PC-3 (cell line): ENCODE measurements at regions not wholly inside any gene's neighbourhood (a gene's known extent, or its start where the extent isn't known, plus 50 kb on each side); places are given as distances from the start of the nearest gene placed in this dataset.

ENCODE experiments used
- ATAC-seq: fragments of 200-7000 bp; cut with Tn5 transposase; 2 replicates; pipeline ENCODE4 v1.9.1; 2020; ENCODE audit warnings: mild to moderate bottlenecking, moderate library complexity
- BruUV-seq: library from RNA; stranded (reverse); fragments of 400-500 nt; replicated peaks from 2 replicates; lab custom pipeline; 2021; lab: Mats Ljungman, UMichigan
- CTCF ChIA-PET: fragments of 300-600 bp; sonication (Branson Sonifier 250); formaldehyde crosslinking; loops from one replicate; lab custom pipeline; 2022; ENCODE audit warnings: antibody characterized with exemption; lab: Charles Lee
- POLR2A ChIA-PET: fragments of 300-600 bp; sonication (Branson Sonifier 250); formaldehyde crosslinking; loops from one replicate; lab custom pipeline; 2022; ENCODE audit warnings: antibody characterized with exemption; ENCODE audit not compliant: unreplicated experiment; lab: Charles Lee
- DNase-seq: peaks from one replicate; pipeline ENCODE4 v3.0.0-alpha.2; 2015
- H2AFZ ChIP-seq: fragments of 300-600 bp; sonication (generic); 2 replicates; pipeline ENCODE4 v1.6.0; 2016; ENCODE audit warnings: antibody characterized with exemption, low read length
- H3F3A ChIP-seq: fragments of 300-600 bp; sonication (generic); one replicate; pipeline ENCODE4 v1.6.0; 2017; ENCODE audit warnings: antibody characterized with exemption, low read length, control low read depth, mild to moderate bottlenecking; ENCODE audit not compliant: unreplicated experiment
- H3K27ac ChIP-seq: fragments of 300-600 bp; sonication (generic); 2 replicates; pipeline ENCODE4 v1.5.1; 2016; ENCODE audit warnings: mild to moderate bottlenecking, low read length
- H3K27me3 ChIP-seq: fragments of 300-600 bp; sonication (generic); 2 replicates; pipeline ENCODE4 v1.6.1; 2016; ENCODE audit warnings: low read length, mixed read lengths
- H3K36me3 ChIP-seq: fragments of 300-600 bp; sonication (generic); 2 replicates; pipeline ENCODE4 v1.6.1; 2016; ENCODE audit warnings: low read depth, mixed run types, low read length, mixed read lengths
- H3K4me1 ChIP-seq: fragments of 300-600 bp; sonication (generic); 2 replicates; pipeline ENCODE4 v1.5.1; 2016; ENCODE audit warnings: low read length; ENCODE audit not compliant: insufficient read depth
- H3K4me2 ChIP-seq: fragments of 300-600 bp; sonication (generic); 2 replicates; pipeline ENCODE4 v1.6.0; 2016; ENCODE audit warnings: low read length
- H3K4me3 ChIP-seq: fragments of 300-600 bp; sonication (generic); 2 replicates; pipeline ENCODE4 v1.5.1; 2016; ENCODE audit warnings: mild to moderate bottlenecking, low read length, mixed read lengths
- H3K79me2 ChIP-seq: fragments of 300-600 bp; sonication (generic); 2 replicates; pipeline ENCODE4 v1.6.1; 2017; ENCODE audit warnings: low read length, mixed read lengths
- H3K9ac ChIP-seq: fragments of 300-600 bp; sonication (generic); 2 replicates; pipeline ENCODE4 v1.6.0; 2016; ENCODE audit warnings: mild to moderate bottlenecking, low read length
- H3K9me2 ChIP-seq: fragments of 300-600 bp; sonication (generic); replicated peaks from 2 replicates; pipeline ENCODE4 v1.6.1; 2016; ENCODE audit warnings: mixed run types, low read length, mixed read lengths
- H3K9me3 ChIP-seq: fragments of 300-600 bp; sonication (generic); 2 replicates; pipeline ENCODE4 v1.6.1; 2016; ENCODE audit warnings: low read length, mixed read lengths
- H4K20me1 ChIP-seq: fragments of 300-600 bp; sonication (generic); 2 replicates; pipeline ENCODE4 v1.6.1; 2016; ENCODE audit warnings: low read length, mixed read lengths
- EZH2 ChIP-seq: fragments of 300-600 bp; sonication (generic); IDR thresholded peaks from one replicate; pipeline ENCODE4 v1.6.1; 2017; ENCODE audit warnings: antibody characterized with exemption, mild to moderate bottlenecking, low read length; ENCODE audit not compliant: unreplicated experiment
- EZH2phosphoT487 ChIP-seq: fragments of 300-600 bp; sonication (generic); IDR thresholded peaks from 2 replicates; pipeline ENCODE4 v1.6.1; 2018; ENCODE audit warnings: mild to moderate bottlenecking, antibody characterized with exemption, low read length, borderline replicate concordance
- intact Hi-C: fragments of 100-400 bp; cut with micrococcal nuclease; formaldehyde crosslinking; loops from 2 replicates; pipeline ENCODE4 v1.9.0; 2023
- TF ChIP-seq, protein P1 (sequence below): fragments of 300-600 bp; sonication (generic); conservative IDR thresholded peaks from 2 replicates; pipeline ENCODE4 v1.5.1; 2017; ENCODE audit warnings: antibody characterized with exemption, low read depth, mild to moderate bottlenecking, low read length

GRCh38 chr5:73286896-73287295 lies 113.9 kb downstream of the TMEM174 start:
- no TSS peak for BruUV-seq
- Histone ChIP-seq H3K9me2 (no peaks in the 10 kb centered on the region), H3K27ac (no peak overlapping the region), H3K4me2 (no peak overlapping the region), H3K9me3 (no peaks in the 10 kb centered on the region), H3K9ac (no peak overlapping the region), H2AFZ (no peak overlapping the region), H4K20me1 (no peaks in the 10 kb centered on the region), H3K27me3 (no peaks in the 10 kb centered on the region), H3K36me3 (no peaks in the 10 kb centered on the region), H3K4me3 (no peak overlapping the region), H3K4me1 (peaks cover 6% of the 10 kb centered on the region), H3K79me2 (no peaks in the 10 kb centered on the region), H3F3A (no peaks in the 10 kb centered on the region)
- POLR2A ChIA-PET, result no interaction called here
- no peak for TF ChIP-seq EZH2phosphoT487
- TF ChIP-seq, protein P1, sequence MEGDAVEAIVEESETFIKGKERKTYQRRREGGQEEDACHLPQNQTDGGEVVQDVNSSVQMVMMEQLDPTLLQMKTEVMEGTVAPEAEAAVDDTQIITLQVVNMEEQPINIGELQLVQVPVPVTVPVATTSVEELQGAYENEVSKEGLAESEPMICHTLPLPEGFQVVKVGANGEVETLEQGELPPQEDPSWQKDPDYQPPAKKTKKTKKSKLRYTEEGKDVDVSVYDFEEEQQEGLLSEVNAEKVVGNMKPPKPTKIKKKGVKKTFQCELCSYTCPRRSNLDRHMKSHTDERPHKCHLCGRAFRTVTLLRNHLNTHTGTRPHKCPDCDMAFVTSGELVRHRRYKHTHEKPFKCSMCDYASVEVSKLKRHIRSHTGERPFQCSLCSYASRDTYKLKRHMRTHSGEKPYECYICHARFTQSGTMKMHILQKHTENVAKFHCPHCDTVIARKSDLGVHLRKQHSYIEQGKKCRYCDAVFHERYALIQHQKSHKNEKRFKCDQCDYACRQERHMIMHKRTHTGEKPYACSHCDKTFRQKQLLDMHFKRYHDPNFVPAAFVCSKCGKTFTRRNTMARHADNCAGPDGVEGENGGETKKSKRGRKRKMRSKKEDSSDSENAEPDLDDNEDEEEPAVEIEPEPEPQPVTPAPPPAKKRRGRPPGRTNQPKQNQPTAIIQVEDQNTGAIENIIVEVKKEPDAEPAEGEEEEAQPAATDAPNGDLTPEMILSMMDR, result no peak
- TF ChIP-seq EZH2, result no peak
- intact Hi-C loops, result no loop called here
- ATAC-seq (no peak; the same call in 1 of the 2 replicates), DNase-seq (no peak)
- CTCF ChIA-PET, result no interaction called here

DNA sequence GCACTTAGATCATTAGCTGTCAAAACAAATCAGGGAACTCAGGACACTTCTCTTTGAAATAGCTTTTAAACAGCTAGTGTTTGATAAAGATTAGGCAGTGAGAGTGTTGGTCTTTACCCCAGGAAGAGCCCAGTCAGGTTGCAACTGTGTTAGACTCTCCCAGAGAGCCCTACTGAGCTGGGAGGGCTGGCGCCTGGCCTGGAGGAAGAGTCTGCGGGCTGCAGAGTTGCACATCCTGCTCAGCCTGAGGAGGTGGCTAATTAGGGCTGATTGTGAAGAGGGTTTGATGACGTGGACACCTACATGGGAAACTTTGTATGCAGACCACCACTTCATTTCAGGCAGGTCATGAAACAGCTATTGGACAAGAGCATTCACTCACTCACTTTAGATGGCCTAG lies 112.0 kb downstream of the TMEM174 start:
- no TSS peak for BruUV-seq
- Histone ChIP-seq H3K4me2 (no peak overlapping the region), H3K9me2 (no peaks in the 10 kb centered on the region), H3K79me2 (no peaks in the 10 kb centered on the region), H3K4me1 (peaks cover 24% of the 10 kb centered on the region), H3F3A (no peaks in the 10 kb centered on the region), H4K20me1 (no peaks in the 10 kb centered on the region), H3K9ac (no peak overlapping the region), H2AFZ (no peak overlapping the region), H3K9me3 (no peaks in the 10 kb centered on the region), H3K27ac (no peak overlapping the region), H3K4me3 (no peak overlapping the region), H3K27me3 (no peaks in the 10 kb centered on the region), H3K36me3 (no peaks in the 10 kb centered on the region)
- POLR2A ChIA-PET, result no interaction called here
- intact Hi-C loops, result no loop called here
- TF ChIP-seq, protein P1, result no peak
- ATAC-seq (no peak), DNase-seq (no peak)
- CTCF ChIA-PET, result no interaction called here

DNA sequence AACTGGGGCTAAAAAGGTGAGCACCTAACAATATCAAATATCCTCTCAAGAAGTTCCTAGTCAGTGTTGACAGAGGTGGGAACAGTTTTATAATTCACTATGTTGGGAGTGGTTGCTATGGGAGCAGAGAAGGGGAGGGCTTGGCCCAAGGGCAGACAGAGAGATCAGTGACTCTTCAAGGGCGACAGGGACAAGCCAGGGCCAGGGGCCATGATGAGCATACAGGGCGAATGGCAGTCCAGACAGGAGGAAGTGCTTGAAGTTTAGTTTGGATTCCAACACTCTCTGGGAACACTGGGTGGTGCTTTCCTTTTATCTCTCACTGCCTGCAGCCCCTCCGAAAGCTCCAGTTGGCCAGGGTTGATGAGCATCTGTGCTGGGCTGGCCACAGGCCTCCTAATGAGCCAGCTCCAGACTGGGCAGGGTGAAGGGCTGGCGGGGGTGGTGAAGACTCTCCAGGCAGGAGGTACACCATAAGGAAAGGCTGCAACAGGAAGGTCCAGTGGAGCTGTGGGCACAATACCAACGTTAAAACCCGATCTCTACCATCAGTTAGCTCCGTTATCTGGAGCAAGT lies 111.3 kb downstream of the TMEM174 start:
- H3K9me3 ChIP-seq, result no peaks in the 10 kb centered on the region
- H3K4me2 ChIP-seq, result no peak overlapping the region
- TF ChIP-seq, protein P1, result no peak
- TF ChIP-seq EZH2phosphoT487, result no peak
- no peak for TF ChIP-seq EZH2
- no peaks in the 10 kb centered on the region for H3F3A ChIP-seq
- H3K4me1 ChIP-seq, result peaks cover 25% of the 10 kb centered on the region
- no peak overlapping the region for H3K4me3 ChIP-seq
- DNase-seq (no peak), ATAC-seq (no peak)
- H3K36me3 ChIP-seq, result no peaks in the 10 kb centered on the region
- no peaks in the 10 kb centered on the region for H3K27me3 ChIP-seq
- H3K9me2 ChIP-seq, result no peaks in the 10 kb centered on the region
- CTCF ChIA-PET, result no interaction called here
- BruUV-seq, result no TSS peak
- H3K9ac ChIP-seq, result no peak overlapping the region
- no peak overlapping the region for H3K27ac ChIP-seq
- no peak overlapping the region for H2AFZ ChIP-seq
- H4K20me1 ChIP-seq, result no peaks in the 10 kb centered on the region
- POLR2A ChIA-PET, result no interaction called here
- intact Hi-C loops, result no loop called here
- H3K79me2 ChIP-seq, result no peaks in the 10 kb centered on the region
